Thoracic aorta (tissue), 2 donors: ENCODE measurements at regions not wholly inside any gene's neighbourhood (a gene's known extent, or its start where the extent isn't known, plus 50 kb on each side); places are given as distances from the start of the nearest gene placed in this dataset.

Source experiments
- ATAC-seq: fragments of 150-250 bp; one replicate; pipeline ENCODE4 v1.8.0; 2017; ENCODE audit warnings: low read depth; ENCODE audit not compliant: insufficient number of reproducible peaks, low FRiP score
- DNase-seq: peaks from one replicate; pipeline ENCODE4 v3.0.0-alpha.2; 2020; ENCODE audit warnings: low spot score
- H3K27ac ChIP-seq, 2 donors: fragments of 200-600 bp; sonication (generic); 1 replicate in 1 of 2; 2 replicates in 1 of 2; pipeline ENCODE4 v1.5.1; 2016; ENCODE audit warnings: mild to moderate bottlenecking in 2 of 2, moderate library complexity in 2 of 2
- H3K27me3 ChIP-seq: fragments of 200-600 bp; sonication (generic); replicated peaks from 2 replicates; pipeline ENCODE4 v1.6.0; 2016; ENCODE audit warnings: mild to moderate bottlenecking; ENCODE audit not compliant: insufficient read depth
- H3K36me3 ChIP-seq: fragments of 200-600 bp; sonication (generic); one replicate; pipeline ENCODE4 v1.5.1; 2016
- H3K4me1 ChIP-seq, 2 donors: fragments of 200-600 bp; sonication (generic); 1 replicate in 1 of 2; 2 replicates in 1 of 2; pipeline versions ENCODE4 v1.5.1 to v1.6.0; 2016; ENCODE audit warnings: low read depth in 2 of 2, mild to moderate bottlenecking in 1 of 2; ENCODE audit not compliant: control insufficient read depth in 1 of 2
- H3K4me3 ChIP-seq: fragments of 200-600 bp; sonication (generic); 2 replicates; pipeline ENCODE4 v1.5.1; 2016; ENCODE audit warnings: mild to moderate bottlenecking
- H3K9me3 ChIP-seq: fragments of 200-600 bp; sonication (generic); 2 replicates; pipeline ENCODE4 v1.5.1; 2016
- TF ChIP-seq, protein P1 (sequence below): fragments of 200-600 bp; sonication (generic); IDR thresholded peaks from one replicate; pipeline ENCODE4 v1.5.1; 2019; ENCODE audit warnings: antibody characterized with exemption

DNA sequence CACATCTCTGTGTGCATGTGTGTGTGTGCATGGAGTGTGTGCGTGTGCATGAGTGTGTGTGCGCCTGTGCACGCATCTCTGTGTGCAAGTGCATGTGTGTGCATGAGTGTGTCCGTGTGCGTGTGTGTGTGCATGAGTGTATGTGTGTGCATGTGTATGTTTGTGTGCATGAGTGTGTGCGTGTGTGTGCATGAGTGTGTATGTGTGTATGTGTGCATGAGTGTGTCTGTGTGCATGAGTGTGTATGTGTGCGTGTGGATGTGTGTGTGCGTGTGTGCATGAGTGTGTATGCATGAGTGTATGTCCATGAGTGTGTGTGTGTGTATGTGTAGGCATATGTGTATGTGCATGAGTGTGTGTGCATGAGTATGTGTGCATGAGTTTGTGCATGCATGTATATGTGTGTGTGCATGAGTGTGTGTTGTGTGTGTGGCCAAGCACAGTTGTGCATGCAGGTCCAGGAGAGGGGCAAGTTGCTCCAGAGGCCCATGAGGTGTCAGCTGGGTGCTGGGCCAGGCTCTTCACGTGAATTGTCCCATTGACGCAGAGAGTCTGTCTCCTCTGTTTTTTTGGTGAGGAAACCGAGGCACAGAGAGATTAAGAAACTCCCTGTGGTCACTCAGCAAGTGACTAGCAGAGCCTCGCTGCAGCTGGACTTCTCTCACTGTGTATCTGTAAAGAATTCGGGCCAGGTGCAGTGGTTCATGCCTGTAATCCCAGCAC is 75.5 kb downstream of the ASB1 start:
- ATAC-seq (no peak), DNase-seq (no peak)

DNA sequence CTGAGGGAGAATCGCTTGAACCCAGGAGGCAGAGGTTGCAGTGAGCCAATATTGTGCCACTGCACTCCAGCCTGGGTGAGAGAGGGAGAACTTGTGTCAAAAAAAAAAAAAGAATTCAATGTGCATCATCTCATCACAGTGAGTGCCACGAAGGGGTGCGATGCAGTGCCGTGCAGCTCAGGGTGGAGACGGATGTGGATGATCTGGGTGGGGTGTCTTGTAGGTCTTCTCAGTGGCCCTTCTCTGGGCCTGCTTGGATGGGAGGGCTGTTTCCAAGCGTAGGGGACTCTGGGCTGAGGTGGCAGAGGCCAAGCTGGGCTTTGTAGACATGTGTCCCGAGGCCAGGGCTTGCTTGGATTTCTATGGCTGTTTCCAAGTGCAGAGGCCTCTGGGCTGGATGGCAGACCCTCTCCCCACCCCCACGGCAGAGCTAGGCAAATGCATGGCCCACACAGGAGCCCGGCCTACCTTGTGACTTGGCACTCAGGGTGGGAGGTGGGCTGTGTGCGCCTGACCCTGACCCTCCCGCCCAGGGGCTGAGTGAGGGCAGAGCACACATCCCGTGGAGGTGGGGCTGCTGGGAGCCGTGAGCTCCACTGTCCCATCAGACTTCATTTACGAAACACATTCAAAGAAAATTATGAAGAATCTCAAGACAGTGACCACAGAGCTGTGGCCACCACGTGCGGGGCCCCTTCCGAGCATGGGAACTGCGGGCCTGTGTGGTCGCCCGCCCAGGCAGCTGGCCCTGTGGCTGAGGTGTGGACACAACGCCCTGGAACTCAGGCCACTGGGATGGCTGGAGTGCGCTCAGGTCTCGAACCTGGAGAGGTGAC is 76.4 kb downstream of the ASB1 start:
- no peak overlapping the region for H3K27ac ChIP-seq
- no peak for DNase-seq
- no peak for ATAC-seq
- TF ChIP-seq, protein P1, sequence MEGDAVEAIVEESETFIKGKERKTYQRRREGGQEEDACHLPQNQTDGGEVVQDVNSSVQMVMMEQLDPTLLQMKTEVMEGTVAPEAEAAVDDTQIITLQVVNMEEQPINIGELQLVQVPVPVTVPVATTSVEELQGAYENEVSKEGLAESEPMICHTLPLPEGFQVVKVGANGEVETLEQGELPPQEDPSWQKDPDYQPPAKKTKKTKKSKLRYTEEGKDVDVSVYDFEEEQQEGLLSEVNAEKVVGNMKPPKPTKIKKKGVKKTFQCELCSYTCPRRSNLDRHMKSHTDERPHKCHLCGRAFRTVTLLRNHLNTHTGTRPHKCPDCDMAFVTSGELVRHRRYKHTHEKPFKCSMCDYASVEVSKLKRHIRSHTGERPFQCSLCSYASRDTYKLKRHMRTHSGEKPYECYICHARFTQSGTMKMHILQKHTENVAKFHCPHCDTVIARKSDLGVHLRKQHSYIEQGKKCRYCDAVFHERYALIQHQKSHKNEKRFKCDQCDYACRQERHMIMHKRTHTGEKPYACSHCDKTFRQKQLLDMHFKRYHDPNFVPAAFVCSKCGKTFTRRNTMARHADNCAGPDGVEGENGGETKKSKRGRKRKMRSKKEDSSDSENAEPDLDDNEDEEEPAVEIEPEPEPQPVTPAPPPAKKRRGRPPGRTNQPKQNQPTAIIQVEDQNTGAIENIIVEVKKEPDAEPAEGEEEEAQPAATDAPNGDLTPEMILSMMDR: no peak
- no peaks in the 10 kb centered on the region for H3K36me3 ChIP-seq
- H3K4me3 ChIP-seq: no peak overlapping the region
- H3K4me1 ChIP-seq: no peaks in the 10 kb centered on the region
- H3K9me3 ChIP-seq: no peaks in the 10 kb centered on the region
- H3K27me3 ChIP-seq: no peaks in the 10 kb centered on the region

More for the DNA sequence above, 75.5 kb downstream of the ASB1 start:
- H3K36me3 ChIP-seq: no peaks in the 10 kb centered on the region
- H3K27ac ChIP-seq: no peak overlapping the region
- no peaks in the 10 kb centered on the region for H3K27me3 ChIP-seq
- H3K4me3 ChIP-seq: no peak overlapping the region
- no peaks in the 10 kb centered on the region for H3K4me1 ChIP-seq
- TF ChIP-seq, protein P1: no peak
- H3K9me3 ChIP-seq: no peaks in the 10 kb centered on the region

GRCh38 chr2:238504181-238504931 is 77.6 kb downstream of the ASB1 start:
- no peaks in the 10 kb centered on the region for H3K4me1 ChIP-seq
- DNase-seq (no peak), ATAC-seq (no peak)
- no peak overlapping the region for H3K27ac ChIP-seq
- H3K27me3 ChIP-seq: no peaks in the 10 kb centered on the region
- TF ChIP-seq, protein P1: no peak
- no peaks in the 10 kb centered on the region for H3K9me3 ChIP-seq
- H3K36me3 ChIP-seq: no peaks in the 10 kb centered on the region
- no peak overlapping the region for H3K4me3 ChIP-seq

DNA sequence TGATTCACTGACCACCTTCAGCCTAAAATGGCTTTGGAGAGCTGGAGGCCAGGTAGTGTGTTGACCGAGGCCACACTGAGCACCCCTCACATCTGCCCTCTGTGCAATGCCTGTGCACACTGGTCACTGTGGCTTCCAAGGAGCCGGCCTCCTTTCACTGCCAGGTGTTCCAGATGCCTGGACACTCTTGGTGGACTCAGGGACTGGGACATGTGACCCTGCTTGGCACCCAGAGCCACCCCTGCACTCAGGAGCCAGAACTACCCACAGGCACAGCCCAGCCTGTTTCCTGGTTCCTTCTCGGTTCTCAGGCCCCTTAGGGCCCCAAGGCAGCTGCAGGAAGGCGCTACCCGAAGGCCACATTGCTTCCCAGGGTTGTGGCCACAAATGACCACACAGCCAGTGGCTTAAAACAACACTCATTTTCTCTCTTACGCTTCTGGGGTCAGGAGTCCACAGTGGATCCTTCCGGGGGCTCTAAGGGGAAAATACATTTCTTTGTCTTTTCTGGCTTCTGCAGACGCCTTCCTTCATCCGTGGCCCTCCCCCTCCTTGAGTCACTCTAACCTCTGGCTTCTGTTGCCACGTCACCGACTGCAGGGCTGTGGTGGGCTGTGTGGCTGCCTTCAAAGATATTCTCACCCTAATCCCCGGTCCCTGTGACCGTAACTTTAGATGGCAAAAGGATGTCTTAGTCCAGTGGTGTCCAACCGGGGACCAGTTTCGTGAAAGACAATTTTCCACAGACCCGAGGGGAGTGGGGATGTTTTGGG is 78.6 kb downstream of the ASB1 start:
- Histone ChIP-seq H3K27me3 (no peaks in the 10 kb centered on the region), H3K36me3 (no peaks in the 10 kb centered on the region), H3K4me3 (no peak overlapping the region), H3K27ac (no peak overlapping the region), H3K9me3 (no peaks in the 10 kb centered on the region), H3K4me1 (no peaks in the 10 kb centered on the region)
- ATAC-seq (no peak), DNase-seq (no peak)
- TF ChIP-seq, protein P1: no peak
